CD4-positive, alpha-beta T cell (primary cell): ENCODE measurements at regions not wholly inside any gene's neighbourhood (a gene's known extent, or its start where the extent isn't known, plus 50 kb on each side); places are given as distances from the start of the nearest gene placed in this dataset.

Experiments
- ATAC-seq: fragments of 200-7000 bp; cut with Tn5 transposase; one replicate; pipeline ENCODE4 v1.10.0; 2022; ENCODE audit warnings: mild to moderate bottlenecking; ENCODE audit not compliant: poor library complexity
- CTCF ChIA-PET: fragments of 350-600 bp; sonication (Branson Sonifier 250); formaldehyde crosslinking; loops from one replicate; lab custom pipeline; 2021; ENCODE audit warnings: antibody characterized with exemption, inconsistent platforms; lab: Charles Lee
- POLR2A ChIA-PET: fragments of 350-600 bp; sonication (Branson Sonifier 250); formaldehyde crosslinking; loops from one replicate; lab custom pipeline; 2021; ENCODE audit warnings: antibody characterized with exemption, inconsistent platforms; lab: Charles Lee
- DNase-seq, 14 experiments: peaks; one replicate each; pipeline ENCODE4 v3.0.0-alpha.2; 2013 to 2020; ENCODE audit warnings: mixed read lengths in 2 of 14
- H3K27ac ChIP-seq, 2 donors: one replicate each; pipeline versions ENCODE4 v1.5.1 to v1.7.0; 2013; ENCODE audit warnings: low read length in 2 of 2, low read depth in 1 of 2, mild to moderate bottlenecking in 1 of 2
- H3K27me3 ChIP-seq, 2 experiments: 1 replicate in 1 of 2; 2 replicates in 1 of 2; pipeline versions ENCODE4 v1.6.1 to v1.7.0; 2013; ENCODE audit warnings: low read length in 2 of 2, control low read depth in 1 of 2, mild to moderate bottlenecking in 1 of 2, moderate library complexity in 1 of 2; ENCODE audit not compliant: insufficient read depth in 2 of 2, control insufficient read depth in 1 of 2
- H3K36me3 ChIP-seq: one replicate; pipeline ENCODE4 v1.6.1; 2013; ENCODE audit warnings: low read length, control low read depth; ENCODE audit not compliant: insufficient read depth
- H3K4me1 ChIP-seq: one replicate; pipeline ENCODE4 v1.6.1; 2013; ENCODE audit warnings: low read length, control low read depth; ENCODE audit not compliant: insufficient read depth
- H3K4me3 ChIP-seq: one replicate; pipeline ENCODE4 v1.5.1; 2013; ENCODE audit warnings: mild to moderate bottlenecking, low read length, moderate library complexity
- H3K9me3 ChIP-seq, 2 experiments: 1 replicate in 1 of 2; 2 replicates in 1 of 2; pipeline versions ENCODE4 v1.6.1 to v1.7.0; 2013; ENCODE audit warnings: low read length in 2 of 2, mild to moderate bottlenecking in 2 of 2, control low read depth in 1 of 2, moderate library complexity in 1 of 2; ENCODE audit not compliant: control insufficient read depth in 1 of 2, insufficient read depth in 1 of 2
- H3K27ac Mint-ChIP-seq: one replicate; pipeline ENCODE4 v1.8.0; 2020; ENCODE audit warnings: mixed read lengths
- H3K27me3 Mint-ChIP-seq: one replicate; pipeline ENCODE4 v1.8.0; 2021; ENCODE audit warnings: mixed read lengths
- H3K36me3 Mint-ChIP-seq: one replicate; pipeline ENCODE4 v1.8.0; 2021; ENCODE audit warnings: low read depth, mixed read lengths
- H3K4me1 Mint-ChIP-seq: one replicate; pipeline ENCODE4 v1.8.0; 2021; ENCODE audit warnings: low read depth, mixed read lengths
- H3K4me3 Mint-ChIP-seq: one replicate; pipeline ENCODE4 v1.8.0; 2020; ENCODE audit warnings: mild to moderate bottlenecking, mixed read lengths
- H3K9me3 Mint-ChIP-seq: one replicate; pipeline ENCODE4 v1.8.0; 2020; ENCODE audit warnings: mixed read lengths
- intact Hi-C, 2 experiments: fragments of 100-400 bp; cut with DNase I in 1 of 2; cut with micrococcal nuclease in 1 of 2; formaldehyde crosslinking; loops; one replicate each; pipeline versions ENCODE4 v1.15.1 to v1.9.0; 2023 to 2025; cut with DNase I, micrococcal nuclease
- TF ChIP-seq, protein P1 (sequence below): fragments of 200-600 bp; IDR thresholded peaks from one replicate; pipeline ENCODE4 v1.8.0; 2022; ENCODE audit warnings: antibody characterized with exemption, mild to moderate bottlenecking

GRCh38 chr10:124171561-124171960 lies 78.2 kb upstream of the CHST15 start:
- Histone ChIP-seq H3K27me3 (no peaks in the 10 kb centered on the region), H3K4me3 (no peak overlapping the region), H3K27ac (no peak overlapping the region), H3K4me1 (no peaks in the 10 kb centered on the region), H3K36me3 (no peaks in the 10 kb centered on the region), H3K9me3 (peaks cover 0 to 22% of the 10 kb centered on the region in 2 experiments)
- TF ChIP-seq, protein P1, sequence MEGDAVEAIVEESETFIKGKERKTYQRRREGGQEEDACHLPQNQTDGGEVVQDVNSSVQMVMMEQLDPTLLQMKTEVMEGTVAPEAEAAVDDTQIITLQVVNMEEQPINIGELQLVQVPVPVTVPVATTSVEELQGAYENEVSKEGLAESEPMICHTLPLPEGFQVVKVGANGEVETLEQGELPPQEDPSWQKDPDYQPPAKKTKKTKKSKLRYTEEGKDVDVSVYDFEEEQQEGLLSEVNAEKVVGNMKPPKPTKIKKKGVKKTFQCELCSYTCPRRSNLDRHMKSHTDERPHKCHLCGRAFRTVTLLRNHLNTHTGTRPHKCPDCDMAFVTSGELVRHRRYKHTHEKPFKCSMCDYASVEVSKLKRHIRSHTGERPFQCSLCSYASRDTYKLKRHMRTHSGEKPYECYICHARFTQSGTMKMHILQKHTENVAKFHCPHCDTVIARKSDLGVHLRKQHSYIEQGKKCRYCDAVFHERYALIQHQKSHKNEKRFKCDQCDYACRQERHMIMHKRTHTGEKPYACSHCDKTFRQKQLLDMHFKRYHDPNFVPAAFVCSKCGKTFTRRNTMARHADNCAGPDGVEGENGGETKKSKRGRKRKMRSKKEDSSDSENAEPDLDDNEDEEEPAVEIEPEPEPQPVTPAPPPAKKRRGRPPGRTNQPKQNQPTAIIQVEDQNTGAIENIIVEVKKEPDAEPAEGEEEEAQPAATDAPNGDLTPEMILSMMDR, result no peak
- POLR2A ChIA-PET, result no interaction called here
- Mint-ChIP-seq H3K9me3 (no peaks in the 10 kb centered on the region), H3K4me3 (no peak overlapping the region), H3K27me3 (no peaks in the 10 kb centered on the region), H3K4me1 (peaks cover 6% of the 10 kb centered on the region), H3K36me3 (no peaks in the 10 kb centered on the region), H3K27ac (no peak overlapping the region)
- CTCF ChIA-PET, result no interaction called here
- intact Hi-C loops, result no loop called here
- DNase-seq, result peak in 1 of 14 experiments; percentile 17
- no peak for ATAC-seq

DNA sequence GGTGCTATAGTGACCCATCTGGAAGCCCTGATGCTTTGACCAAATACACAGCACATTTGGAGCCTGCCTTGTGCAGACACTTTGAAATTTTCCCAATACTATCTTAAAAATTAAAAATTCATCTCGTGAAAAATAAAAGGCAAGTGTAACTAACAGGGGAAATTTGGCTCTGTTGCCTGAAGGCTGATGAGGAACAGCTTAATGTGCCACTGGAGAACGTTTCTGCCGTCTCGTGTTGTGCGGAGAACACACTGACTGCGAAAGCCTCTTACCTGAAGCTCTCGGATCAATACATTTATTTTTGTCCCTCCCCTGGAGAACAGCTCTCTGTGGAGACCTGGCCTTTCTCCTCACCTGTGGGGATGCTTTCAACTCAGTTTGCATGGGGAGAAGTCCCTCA lies 77.2 kb upstream of the CHST15 start:
- DNase-seq (no peak), ATAC-seq (no peak)
- H3K4me1 ChIP-seq, result no peaks in the 10 kb centered on the region
- H3K36me3 ChIP-seq, result no peaks in the 10 kb centered on the region
- ChIA-PET CTCF (no interaction called here), POLR2A (no interaction called here)
- no peak overlapping the region for H3K27ac ChIP-seq
- H3K27me3 ChIP-seq, result no peaks in the 10 kb centered on the region
- peaks cover 0 to 25% of the 10 kb centered on the region in 2 experiments for H3K9me3 ChIP-seq
- Mint-ChIP-seq H3K27me3 (no peaks in the 10 kb centered on the region), H3K4me3 (no peak overlapping the region), H3K9me3 (no peaks in the 10 kb centered on the region), H3K27ac (no peak overlapping the region), H3K36me3 (no peaks in the 10 kb centered on the region), H3K4me1 (peaks cover under 1% of the 10 kb centered on the region)
- TF ChIP-seq, protein P1, result no peak
- intact Hi-C loops, result no loop called here
- H3K4me3 ChIP-seq, result no peak overlapping the region

GRCh38 chr10:124168991-124169802 lies 75.8 kb upstream of the CHST15 start:
- H3K4me1 Mint-ChIP-seq, result no peaks in the 10 kb centered on the region

More at GRCh38 chr10:124168991-124169802, 75.8 kb upstream of the CHST15 start:
- Mint-ChIP-seq H3K36me3 (no peaks in the 10 kb centered on the region), H3K27me3 (no peaks in the 10 kb centered on the region), H3K9me3 (no peaks in the 10 kb centered on the region), H3K4me3 (no peak overlapping the region), H3K27ac (no peak overlapping the region)
- no peak for ATAC-seq
- H3K9me3 ChIP-seq, result peaks cover 0 to 29% of the 10 kb centered on the region in 2 experiments
- no peaks in the 10 kb centered on the region for H3K36me3 ChIP-seq
- TF ChIP-seq, protein P1, result no peak
- intact Hi-C loops, result no loop called here
- ChIA-PET CTCF (no interaction called here), POLR2A (no interaction called here)
- peak in 1 of 14 experiments; percentile 28 for DNase-seq
- no peaks in the 10 kb centered on the region for H3K4me1 ChIP-seq
- no peak overlapping the region for H3K27ac ChIP-seq
- no peak overlapping the region for H3K4me3 ChIP-seq
- no peaks in the 10 kb centered on the region for H3K27me3 ChIP-seq
